ENCODE measurements at regions not wholly inside any gene's neighbourhood (a gene's known extent, or its start where the extent isn't known, plus 50 kb on each side); places are given as distances from the start of the nearest gene placed in this dataset.

- no peak for TF ChIP-seq JUND (IDR thresholded peaks at IDR 0.05; ENCODE audit: low read depth)
- DNase-seq (ENCODE audit: low read depth in 1 of 2, low spot score in 1 of 2) = no peak
- in situ Hi-C loops (cut with HindIII; ENCODE audit: low pct_unique_long_range_greater_than_20kb, low sequenced_read_pairs) = no loop called here
Observed at GRCh38 chr14:62006116-62006731, 244.0 kb downstream of the SNAPC1 start.

- DNase-seq (ENCODE audit: low read depth in 1 of 2, low spot score in 1 of 2) = no peak
- TF ChIP-seq JUND (IDR thresholded peaks at IDR 0.05; ENCODE audit: low read depth) = no peak
- in situ Hi-C loops (cut with HindIII; ENCODE audit: low pct_unique_long_range_greater_than_20kb, low sequenced_read_pairs) = no loop called here
Observed at GRCh38 chr14:62015243-62015642, 253.0 kb downstream of the SNAPC1 start.

GRCh38 chr14:62015945-62016344 is 253.7 kb downstream of the SNAPC1 start:
- TF ChIP-seq JUND (IDR thresholded peaks at IDR 0.05; ENCODE audit: low read depth) = no peak
- DNase-seq (ENCODE audit: low read depth in 1 of 2, low spot score in 1 of 2) = no peak
- in situ Hi-C loops (cut with HindIII; ENCODE audit: low pct_unique_long_range_greater_than_20kb, low sequenced_read_pairs) = no loop called here

GRCh38 chr14:62017651-62018230 is 255.5 kb downstream of the SNAPC1 start:
- DNase-seq (ENCODE audit: low read depth in 1 of 2, low spot score in 1 of 2) = no peak
- TF ChIP-seq JUND (IDR thresholded peaks at IDR 0.05; ENCODE audit: low read depth) = no peak
- in situ Hi-C loops (cut with HindIII; ENCODE audit: low pct_unique_long_range_greater_than_20kb, low sequenced_read_pairs) = no loop called here

- DNase-seq (ENCODE audit: low read depth in 1 of 2, low spot score in 1 of 2) = no peak
- TF ChIP-seq JUND (IDR thresholded peaks at IDR 0.05; ENCODE audit: low read depth) = no peak
Observed at GRCh38 chr14:62018606-62019005, 256.4 kb downstream of the SNAPC1 start.

DNA sequence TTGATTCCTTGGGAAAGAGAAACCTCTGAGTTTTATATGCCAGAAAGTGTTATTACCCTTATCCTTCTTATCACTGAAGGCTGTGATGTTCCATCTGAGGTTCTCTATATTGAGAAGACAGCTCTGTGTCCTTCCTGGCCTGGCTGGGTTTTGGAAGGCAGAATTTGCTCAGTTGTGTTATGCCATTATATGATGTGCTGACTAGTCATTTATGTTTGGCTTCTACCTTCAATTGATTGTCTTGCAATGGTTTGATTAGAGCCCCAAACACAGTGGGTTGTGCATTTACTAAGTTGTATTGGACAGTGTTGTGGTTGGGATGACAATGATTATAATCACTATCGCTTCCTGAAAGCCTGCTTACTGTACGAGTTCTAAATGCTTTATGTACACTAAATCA is 265.7 kb downstream of the SNAPC1 start:
- DNase-seq (ENCODE audit: low read depth in 1 of 2, low spot score in 1 of 2) = no peak
- in situ Hi-C loops (cut with HindIII; ENCODE audit: low pct_unique_long_range_greater_than_20kb, low sequenced_read_pairs) = no loop called here
- no peak for TF ChIP-seq JUND (IDR thresholded peaks at IDR 0.05; ENCODE audit: low read depth)

More at GRCh38 chr14:62018606-62019005, 256.4 kb downstream of the SNAPC1 start:
- in situ Hi-C loops (cut with HindIII; ENCODE audit: low pct_unique_long_range_greater_than_20kb, low sequenced_read_pairs) = no loop called here

- in situ Hi-C loops (cut with HindIII; ENCODE audit: low pct_unique_long_range_greater_than_20kb, low sequenced_read_pairs) = no loop called here
- no peak for DNase-seq (ENCODE audit: low read depth in 1 of 2, low spot score in 1 of 2)
- no peak for TF ChIP-seq JUND (IDR thresholded peaks at IDR 0.05; ENCODE audit: low read depth)
Observed at GRCh38 chr14:62029569-62029924, 267.3 kb downstream of the SNAPC1 start.

- DNase-seq (ENCODE audit: low read depth in 1 of 2, low spot score in 1 of 2) = no peak
- in situ Hi-C loops (cut with HindIII; ENCODE audit: low pct_unique_long_range_greater_than_20kb, low sequenced_read_pairs) = no loop called here
- TF ChIP-seq JUND (IDR thresholded peaks at IDR 0.05; ENCODE audit: low read depth) = no peak
Observed at GRCh38 chr14:62030387-62030786, 268.2 kb downstream of the SNAPC1 start.

GRCh38 chr14:62031504-62031903 is 269.3 kb downstream of the SNAPC1 start:
- no peak for DNase-seq (ENCODE audit: low read depth in 1 of 2, low spot score in 1 of 2)
- no peak for TF ChIP-seq JUND (IDR thresholded peaks at IDR 0.05; ENCODE audit: low read depth)
- in situ Hi-C loops (cut with HindIII; ENCODE audit: low pct_unique_long_range_greater_than_20kb, low sequenced_read_pairs) = no loop called here

DNA sequence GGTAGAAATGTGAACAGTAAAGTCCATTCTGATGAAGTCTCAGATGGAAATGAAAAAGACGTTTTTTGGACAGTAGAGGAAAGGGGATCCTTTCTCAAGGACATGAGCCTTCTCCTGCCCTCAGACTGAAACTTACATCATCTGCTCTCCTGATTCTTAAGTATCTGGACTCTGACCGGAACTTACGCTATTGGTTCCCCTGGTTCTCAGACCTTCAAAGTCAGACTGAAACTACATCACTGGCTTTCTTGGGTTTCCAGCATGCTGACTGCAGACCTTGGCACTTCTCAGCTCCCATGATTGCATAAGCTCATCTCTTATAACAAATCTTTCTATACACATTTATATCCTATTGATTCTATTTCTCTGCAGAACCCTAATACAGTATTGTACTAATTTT is 291.0 kb downstream of the SNAPC1 start:
- no peak for DNase-seq (ENCODE audit: low read depth in 1 of 2, low spot score in 1 of 2)
- no peak for TF ChIP-seq JUND (IDR thresholded peaks at IDR 0.05; ENCODE audit: low read depth)
- in situ Hi-C loops (cut with HindIII; ENCODE audit: low pct_unique_long_range_greater_than_20kb, low sequenced_read_pairs) = no loop called here

DNA sequence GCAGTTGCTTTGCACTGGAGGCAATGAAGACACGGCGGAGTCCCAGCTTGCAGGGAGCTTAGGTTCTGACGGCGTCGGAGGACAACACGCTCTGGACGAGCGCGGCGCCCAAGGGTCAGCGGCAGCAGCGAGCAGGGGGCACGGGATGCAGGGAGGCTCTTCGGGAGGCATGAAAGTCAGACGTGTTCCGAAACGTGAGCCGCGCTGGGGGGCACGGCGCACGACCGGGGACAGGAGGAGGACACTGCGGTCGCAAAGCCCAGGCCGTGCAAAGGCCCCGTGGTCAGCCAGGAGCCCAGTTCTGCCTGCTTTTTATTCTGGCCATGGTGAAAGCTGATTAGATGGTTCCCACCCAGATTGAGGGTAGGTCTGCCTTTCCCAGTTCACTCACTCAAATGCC is 294.6 kb downstream of the SNAPC1 start:
- no peak for TF ChIP-seq JUND (IDR thresholded peaks at IDR 0.05; ENCODE audit: low read depth)
- no peak for DNase-seq (ENCODE audit: low read depth in 1 of 2, low spot score in 1 of 2)
- in situ Hi-C loops (cut with HindIII; ENCODE audit: low pct_unique_long_range_greater_than_20kb, low sequenced_read_pairs) = no loop called here

DNA sequence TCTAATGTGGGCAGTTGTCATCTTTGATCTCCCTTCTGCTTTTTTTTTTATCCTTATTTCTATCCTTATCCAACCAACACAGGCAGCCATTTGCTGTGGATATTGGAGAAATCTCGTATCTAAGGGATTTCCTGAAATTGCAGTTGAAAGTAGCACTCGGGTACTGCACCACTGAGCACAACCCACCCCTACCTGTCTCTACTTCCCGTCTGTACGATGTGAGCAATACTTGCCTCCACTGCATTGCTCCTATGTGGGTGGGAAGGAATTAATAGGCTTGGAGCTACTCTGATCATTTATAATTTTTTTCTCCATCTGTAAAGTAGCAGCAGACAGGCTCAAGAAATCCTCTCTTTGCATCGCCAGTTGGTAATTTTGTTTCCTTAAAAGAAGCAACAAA is 300.4 kb downstream of the SNAPC1 start:
- in situ Hi-C loops (cut with HindIII; ENCODE audit: low pct_unique_long_range_greater_than_20kb, low sequenced_read_pairs) = no loop called here
- no peak for DNase-seq (ENCODE audit: low read depth in 1 of 2, low spot score in 1 of 2)
- no peak for TF ChIP-seq JUND (IDR thresholded peaks at IDR 0.05; ENCODE audit: low read depth)

GRCh38 chr14:62064751-62065323 is 302.6 kb downstream of the SNAPC1 start:
- TF ChIP-seq JUND (IDR thresholded peaks at IDR 0.05; ENCODE audit: low read depth) = no peak
- in situ Hi-C loops (cut with HindIII; ENCODE audit: low pct_unique_long_range_greater_than_20kb, low sequenced_read_pairs) = no loop called here
- no peak for DNase-seq (ENCODE audit: low read depth in 1 of 2, low spot score in 1 of 2)

- TF ChIP-seq JUND (IDR thresholded peaks at IDR 0.05; ENCODE audit: low read depth) = no peak
- DNase-seq (ENCODE audit: low read depth in 1 of 2, low spot score in 1 of 2) = no peak
- in situ Hi-C loops (cut with HindIII; ENCODE audit: low pct_unique_long_range_greater_than_20kb, low sequenced_read_pairs) = no loop called here
Observed at GRCh38 chr14:62066304-62066703, 304.1 kb downstream of the SNAPC1 start.
